Dedifferentiated amniotic fluid mesenchymal stem cell (primary cell): ENCODE measurements at regions not wholly inside any gene's neighbourhood (a gene's known extent, or its start where the extent isn't known, plus 50 kb on each side); places are given as distances from the start of the nearest gene placed in this dataset.

Experiments
- DNase-seq: peaks from one replicate; pipeline ENCODE4 v3.0.0-alpha.2; 2016; ENCODE audit errors: extremely low spot score

GRCh38 chr20:23205611-23206041 is 119.5 kb upstream of the CD93 start:
- DNase-seq, result no peak

DNA sequence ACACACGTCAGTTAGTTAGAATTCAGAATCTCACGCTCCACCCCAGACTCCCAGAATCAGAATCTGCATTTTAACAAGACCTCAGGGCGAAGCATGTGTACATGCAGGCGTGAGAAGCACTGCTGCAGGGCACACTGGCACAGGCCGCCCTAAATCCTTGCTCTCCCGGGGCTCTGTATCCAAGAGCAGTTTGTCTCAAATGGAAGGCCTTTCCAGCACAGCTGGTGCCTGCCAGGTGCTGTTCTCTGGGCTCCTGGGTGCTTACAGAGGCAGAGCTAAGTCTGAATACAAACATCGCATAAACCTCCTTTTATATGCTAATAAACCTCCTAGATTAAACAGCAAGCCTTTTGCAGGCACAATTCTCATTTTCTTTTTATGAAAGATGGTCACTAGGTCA is 119.1 kb upstream of the CD93 start:
- DNase-seq, result no peak

- no peak for DNase-seq
Measured at GRCh38 chr20:23203951-23204730, 118.0 kb upstream of the CD93 start.

DNA sequence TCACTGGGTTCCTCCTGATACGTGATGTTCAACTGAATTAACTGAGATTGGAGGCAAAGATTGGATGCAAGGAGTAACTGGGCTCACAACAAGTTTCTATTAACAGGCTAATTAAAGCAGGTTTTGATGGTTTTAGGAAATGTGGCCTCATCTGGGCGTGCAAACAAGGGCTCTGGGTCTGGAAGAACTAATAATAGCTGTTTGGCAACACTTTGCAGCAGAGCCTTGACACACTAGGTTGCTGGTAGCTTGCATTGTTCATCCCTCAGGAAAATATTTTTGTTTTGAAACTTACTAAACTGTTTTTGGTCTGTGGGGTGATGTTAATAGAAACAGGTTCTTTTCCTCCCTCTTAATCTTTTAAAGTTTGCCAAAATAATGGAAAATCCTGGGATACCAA is 117.2 kb upstream of the CD93 start:
- no peak for DNase-seq

DNA sequence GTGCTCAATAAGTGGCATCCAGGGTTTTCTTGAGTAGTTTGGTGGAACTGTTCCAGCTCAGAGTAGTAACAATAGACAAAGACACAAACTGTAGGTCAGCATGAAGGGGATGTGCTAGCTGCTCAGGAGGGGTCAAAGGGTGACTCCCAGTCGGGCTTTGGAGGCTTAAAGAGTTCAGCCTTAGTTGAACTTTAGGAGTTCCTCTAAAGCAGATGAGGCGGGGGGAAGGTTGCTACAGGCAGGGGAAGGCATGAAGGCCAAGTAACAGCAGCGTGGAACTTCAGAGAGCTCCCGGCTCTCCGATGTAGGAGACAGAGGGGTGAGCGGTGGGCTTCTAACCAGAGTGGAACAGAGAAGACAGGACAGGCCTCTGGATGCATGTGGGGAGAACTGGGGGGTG is 115.5 kb upstream of the CD93 start:
- no peak for DNase-seq

DNA sequence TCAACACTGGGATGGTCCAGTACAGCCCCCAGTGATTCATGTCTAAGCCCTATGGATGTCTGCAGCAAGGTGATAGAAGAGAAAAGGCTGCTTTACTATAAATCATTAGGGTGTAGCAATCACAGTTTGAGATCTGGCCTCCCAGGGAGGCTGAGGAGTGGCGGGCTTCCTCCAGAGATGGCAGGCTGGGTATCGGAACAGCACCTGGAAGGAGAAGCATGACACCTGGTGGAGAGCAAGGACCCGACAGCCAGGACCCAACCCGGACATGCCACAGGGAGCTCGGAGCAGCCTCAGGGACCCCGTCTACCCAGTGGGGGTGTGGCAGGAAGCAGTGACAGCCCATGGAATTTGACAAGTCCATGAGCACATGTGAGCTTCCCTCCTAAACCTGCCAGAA is 114.8 kb upstream of the CD93 start:
- no peak for DNase-seq

DNA sequence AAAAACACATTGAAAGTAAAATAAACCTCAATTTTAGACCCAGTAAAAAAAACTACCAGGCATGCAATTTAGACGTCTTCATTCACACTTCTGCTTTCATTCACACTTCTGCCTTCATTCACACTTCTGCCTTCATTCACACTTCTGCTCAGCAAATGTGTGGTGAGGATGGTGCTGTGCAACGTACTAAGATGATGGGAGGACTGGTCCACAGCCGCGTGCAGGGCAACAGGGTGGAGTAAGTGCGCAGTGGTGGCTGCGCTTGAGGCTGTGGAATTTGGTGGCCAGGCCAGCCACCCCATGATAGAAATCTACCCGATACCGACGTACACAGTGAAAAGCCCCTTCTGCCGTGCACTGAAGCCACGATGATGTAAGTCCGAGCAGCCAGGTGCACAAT is 114.3 kb upstream of the CD93 start:
- DNase-seq, result no peak

- no peak for DNase-seq
Measured at GRCh38 chr20:23199356-23199755, 113.2 kb upstream of the CD93 start.

GRCh38 chr20:23198815-23199214 is 112.7 kb upstream of the CD93 start:
- DNase-seq, result no peak

DNA sequence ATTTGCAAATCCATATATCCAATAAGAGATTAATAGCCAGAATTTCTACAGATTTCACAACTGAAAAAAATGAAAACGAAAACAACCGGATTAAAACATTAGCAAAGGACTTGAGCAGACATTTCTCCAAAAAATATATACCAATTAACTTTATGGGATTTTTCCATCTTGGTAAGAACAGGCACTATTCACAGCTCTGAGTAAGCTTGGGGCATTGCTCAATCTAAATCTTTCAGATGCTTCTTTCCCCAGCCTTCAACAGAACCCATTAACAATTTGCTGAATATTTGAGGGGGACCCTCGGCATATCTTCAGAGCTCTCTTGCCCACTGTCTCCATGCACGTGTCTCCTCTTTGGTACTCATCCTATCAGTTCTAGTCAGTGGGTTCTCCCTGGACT is 111.7 kb upstream of the CD93 start:
- no peak for DNase-seq

DNA sequence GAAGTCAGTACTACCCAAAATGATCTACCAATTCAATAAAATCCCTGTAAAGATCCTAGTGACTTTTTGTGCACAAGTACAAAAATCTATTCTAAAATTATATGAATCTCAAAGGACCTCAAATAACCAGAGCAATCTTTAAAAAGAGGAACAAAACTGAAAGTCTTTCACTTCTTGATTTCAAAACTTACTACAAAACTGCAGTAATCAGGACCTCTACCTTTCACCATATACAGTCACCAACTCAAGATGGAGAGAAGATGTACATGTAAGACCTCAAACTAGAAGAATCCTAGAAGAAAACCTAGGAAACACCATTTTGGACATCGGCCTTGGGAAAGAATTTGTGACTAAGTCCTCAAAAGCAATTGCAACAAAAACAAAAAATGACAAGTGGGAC is 109.5 kb upstream of the CD93 start:
- no peak for DNase-seq

DNA sequence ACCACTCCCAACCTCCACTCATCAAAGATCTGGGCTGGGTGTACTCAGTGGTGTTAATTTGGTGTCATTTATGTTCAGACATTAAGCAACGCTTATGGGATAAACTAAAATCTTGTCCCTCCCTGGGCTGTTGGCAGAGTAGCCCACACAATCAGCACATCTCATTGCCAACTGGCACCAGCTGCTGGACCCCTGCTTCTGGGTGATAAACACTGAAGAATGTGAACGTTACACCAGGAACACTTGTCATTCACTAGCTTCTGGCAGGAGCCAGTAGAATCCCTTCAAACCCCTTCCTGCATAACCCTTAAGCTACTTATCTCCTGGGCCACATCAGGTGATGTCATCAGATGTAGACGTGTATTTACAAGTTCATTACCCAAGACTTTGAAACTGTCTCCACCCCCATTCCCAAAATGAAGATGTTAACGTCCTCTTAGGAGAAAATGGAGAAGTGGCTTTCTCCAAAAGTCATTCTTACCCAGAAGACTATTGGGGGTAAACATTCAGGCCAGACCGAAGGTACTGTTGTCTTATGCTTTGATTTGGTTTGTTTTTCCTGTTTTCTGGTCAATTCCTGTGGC is 107.8 kb upstream of the CD93 start:
- no peak for DNase-seq

DNA sequence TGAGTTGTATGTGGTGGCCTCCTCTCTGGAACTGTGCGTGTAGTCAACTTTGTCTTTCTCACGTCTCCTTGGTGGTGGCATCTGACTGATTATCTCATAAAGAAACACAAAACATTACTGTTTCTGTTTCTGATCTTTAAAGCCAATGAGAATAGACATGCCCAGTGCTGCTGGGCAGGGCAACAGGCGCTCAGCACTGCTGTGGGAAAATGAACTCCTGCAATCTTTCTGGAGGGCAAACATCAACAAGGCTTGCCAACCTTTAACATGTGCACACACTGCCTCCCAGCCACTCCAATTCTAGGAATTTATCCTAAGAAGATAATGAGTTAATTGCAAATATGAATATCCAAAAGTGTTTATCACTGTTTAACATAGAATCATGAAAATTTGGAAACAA is 106.3 kb upstream of the CD93 start:
- DNase-seq, result no peak

GRCh38 chr20:23190557-23190956 is 104.4 kb upstream of the CD93 start:
- no peak for DNase-seq

- no peak for DNase-seq
Measured at GRCh38 chr20:23189854-23190253, 103.7 kb upstream of the CD93 start.

GRCh38 chr20:23189341-23189740 is 103.2 kb upstream of the CD93 start:
- DNase-seq, result no peak

GRCh38 chr20:23188377-23189169 is 102.4 kb upstream of the CD93 start:
- DNase-seq, result no peak

- no peak for DNase-seq
Measured at GRCh38 chr20:23187751-23188150, 101.6 kb upstream of the CD93 start.

GRCh38 chr20:23186808-23187207 is 100.7 kb upstream of the CD93 start:
- DNase-seq, result no peak

- DNase-seq, result no peak
Measured at GRCh38 chr20:23180451-23180921, 94.4 kb upstream of the CD93 start.

DNA sequence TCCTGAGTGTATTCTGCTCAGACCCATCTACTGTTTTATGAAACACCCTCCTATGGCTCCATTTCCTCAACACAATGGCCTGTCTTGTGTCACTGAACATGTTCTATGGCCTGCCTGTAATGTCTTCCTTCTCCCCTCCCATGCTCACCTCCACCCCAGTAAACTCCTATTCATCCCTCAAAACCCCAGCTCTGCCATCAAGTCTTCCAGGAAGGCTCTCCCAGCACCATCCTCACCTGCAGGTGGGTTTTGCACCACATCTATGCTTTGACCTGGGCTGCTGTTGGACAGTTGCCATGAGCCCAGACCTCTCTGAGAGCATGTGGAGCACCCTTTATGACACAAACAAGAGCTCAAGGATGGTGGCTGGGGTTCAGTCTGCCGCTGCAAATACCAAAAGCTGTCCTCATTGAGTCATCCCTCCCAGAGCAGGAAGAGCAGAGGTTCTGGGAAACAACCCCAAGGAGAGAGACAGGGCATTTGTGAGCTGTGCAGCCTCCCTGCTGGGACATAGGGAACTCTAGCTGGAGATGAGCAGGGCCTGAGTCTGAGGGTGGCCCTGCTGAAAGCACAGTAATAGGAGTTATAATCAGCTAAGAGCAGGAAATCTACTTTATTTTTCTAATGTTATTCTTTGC is 93.8 kb upstream of the CD93 start:
- DNase-seq, result no peak

- no peak for DNase-seq
Measured at GRCh38 chr20:23178806-23179205, 92.7 kb upstream of the CD93 start.
